AG04450 (cell line): ENCODE measurements at regions not wholly inside any gene's neighbourhood (a gene's known extent, or its start where the extent isn't known, plus 50 kb on each side); places are given as distances from the start of the nearest gene placed in this dataset.

Experiments
- CTCF ChIA-PET: fragments of 300-600, 350-600 bp; formaldehyde crosslinking; extraction: SDS; loops from one replicate; lab custom pipeline; 2022; ENCODE audit warnings: antibody characterized with exemption, inconsistent platforms; lab: Charles Lee
- POLR2A ChIA-PET: fragments of 350-600 bp; formaldehyde crosslinking; extraction: SDS; loops from one replicate; lab custom pipeline; 2021; ENCODE audit warnings: antibody characterized with exemption, inconsistent platforms; lab: Yijun Ruan, JAX
- DNase-seq: peaks from one replicate; pipeline ENCODE4 v3.0.0-alpha.2; 2011; ENCODE audit warnings: low read depth, low spot score
- H3K27ac ChIP-seq: one replicate; pipeline ENCODE4 v1.5.1; 2012; ENCODE audit warnings: low read depth, low read length, control low read depth
- H3K27me3 ChIP-seq: one replicate; pipeline ENCODE4 v1.6.0; 2012; ENCODE audit warnings: low read length; ENCODE audit not compliant: control insufficient read depth, insufficient read depth
- H3K4me3 ChIP-seq: 2 replicates; pipeline ENCODE4 v1.5.1; 2011; ENCODE audit warnings: mild to moderate bottlenecking, low read depth, low read length, control low read depth
- H3K9me3 ChIP-seq: 2 replicates; pipeline ENCODE4 v1.5.1; 2012; ENCODE audit warnings: low read length; ENCODE audit not compliant: control insufficient read depth, insufficient read depth
- TF ChIP-seq, protein P1 (sequence below): IDR thresholded peaks from 2 replicates; pipeline ENCODE4 v1.5.1; 2011; ENCODE audit warnings: low read depth, low read length, control low read depth, inconsistent platforms

- H3K27me3 ChIP-seq, result peaks cover 17% of the 10 kb centered on the region
- H3K9me3 ChIP-seq, result no peaks in the 10 kb centered on the region
- ChIA-PET POLR2A (no interaction called here), CTCF (no interaction called here)
- no peak for DNase-seq
- no peak overlapping the region for H3K27ac ChIP-seq
- TF ChIP-seq, protein P1, sequence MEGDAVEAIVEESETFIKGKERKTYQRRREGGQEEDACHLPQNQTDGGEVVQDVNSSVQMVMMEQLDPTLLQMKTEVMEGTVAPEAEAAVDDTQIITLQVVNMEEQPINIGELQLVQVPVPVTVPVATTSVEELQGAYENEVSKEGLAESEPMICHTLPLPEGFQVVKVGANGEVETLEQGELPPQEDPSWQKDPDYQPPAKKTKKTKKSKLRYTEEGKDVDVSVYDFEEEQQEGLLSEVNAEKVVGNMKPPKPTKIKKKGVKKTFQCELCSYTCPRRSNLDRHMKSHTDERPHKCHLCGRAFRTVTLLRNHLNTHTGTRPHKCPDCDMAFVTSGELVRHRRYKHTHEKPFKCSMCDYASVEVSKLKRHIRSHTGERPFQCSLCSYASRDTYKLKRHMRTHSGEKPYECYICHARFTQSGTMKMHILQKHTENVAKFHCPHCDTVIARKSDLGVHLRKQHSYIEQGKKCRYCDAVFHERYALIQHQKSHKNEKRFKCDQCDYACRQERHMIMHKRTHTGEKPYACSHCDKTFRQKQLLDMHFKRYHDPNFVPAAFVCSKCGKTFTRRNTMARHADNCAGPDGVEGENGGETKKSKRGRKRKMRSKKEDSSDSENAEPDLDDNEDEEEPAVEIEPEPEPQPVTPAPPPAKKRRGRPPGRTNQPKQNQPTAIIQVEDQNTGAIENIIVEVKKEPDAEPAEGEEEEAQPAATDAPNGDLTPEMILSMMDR, result no peak
- no peak overlapping the region for H3K4me3 ChIP-seq
Measured at GRCh38 chr18:45549290-45549689, 66.0 kb upstream of the SLC14A2 start.

DNA sequence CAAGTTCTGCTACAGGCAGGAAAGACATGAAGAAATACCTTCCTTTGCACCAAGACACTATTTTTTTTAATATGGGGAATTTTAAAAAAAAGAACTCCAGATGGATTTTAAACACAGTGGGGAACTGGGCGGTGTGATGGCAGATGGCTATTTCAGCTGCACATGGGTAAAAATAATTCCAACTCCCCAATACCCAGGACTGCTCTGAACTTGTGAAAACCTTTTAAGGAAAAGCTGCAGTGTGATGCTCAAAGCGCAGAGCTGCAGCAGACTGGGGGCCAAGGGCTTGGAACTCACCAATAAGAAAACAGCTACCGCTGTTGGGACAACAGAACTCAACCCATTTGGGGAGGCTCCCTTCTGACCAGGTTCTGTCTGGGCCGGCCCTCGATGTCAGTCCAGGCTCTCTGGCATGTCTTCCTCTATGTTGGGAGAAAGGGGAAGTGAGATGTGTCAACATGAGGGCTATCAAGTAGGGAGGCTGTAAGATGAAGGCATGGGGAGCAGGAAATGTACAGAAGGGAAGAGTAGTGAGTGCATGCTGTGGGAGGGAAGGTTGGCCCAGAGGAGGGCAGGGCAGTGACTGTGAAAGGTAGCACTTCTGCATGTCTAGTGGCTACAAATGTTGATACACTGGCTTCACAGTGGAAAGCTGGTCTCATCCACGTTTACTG lies 64.0 kb upstream of the SLC14A2 start:
- TF ChIP-seq, protein P1, result no peak
- Histone ChIP-seq H3K27me3 (peaks cover 22% of the 10 kb centered on the region), H3K9me3 (no peaks in the 10 kb centered on the region), H3K4me3 (no peak overlapping the region), H3K27ac (no peak overlapping the region)
- DNase-seq, result no peak
- POLR2A ChIA-PET, result no interaction called here
- CTCF ChIA-PET, result no interaction called here

GRCh38 chr18:45553723-45554388 lies 61.4 kb upstream of the SLC14A2 start:
- no peaks in the 10 kb centered on the region for H3K9me3 ChIP-seq
- TF ChIP-seq, protein P1, result no peak
- H3K27me3 ChIP-seq, result peaks cover 16% of the 10 kb centered on the region
- ChIA-PET POLR2A (no interaction called here), CTCF (no interaction called here)
- DNase-seq, result no peak
- H3K27ac ChIP-seq, result no peak overlapping the region
- H3K4me3 ChIP-seq, result no peak overlapping the region

GRCh38 chr18:45554389-45554737 lies 60.9 kb upstream of the SLC14A2 start:
- ChIA-PET CTCF (no interaction called here), POLR2A (no interaction called here)
- peaks cover 12% of the 10 kb centered on the region for H3K27me3 ChIP-seq
- TF ChIP-seq, protein P1, result no peak
- no peaks in the 10 kb centered on the region for H3K9me3 ChIP-seq
- DNase-seq, result no peak
- no peak overlapping the region for H3K4me3 ChIP-seq
- H3K27ac ChIP-seq, result no peak overlapping the region

- Histone ChIP-seq H3K27me3 (peaks cover 11% of the 10 kb centered on the region), H3K27ac (no peak overlapping the region), H3K4me3 (no peak overlapping the region), H3K9me3 (no peaks in the 10 kb centered on the region)
- ChIA-PET POLR2A (no interaction called here), CTCF (no interaction called here)
- no peak for DNase-seq
- TF ChIP-seq, protein P1, result no peak
Measured at GRCh38 chr18:45556222-45556621, 59.1 kb upstream of the SLC14A2 start.
